HG03039 (cell line): ENCODE measurements at regions not wholly inside any gene's neighbourhood (a gene's known extent, or its start where the extent isn't known, plus 50 kb on each side); places are given as distances from the start of the nearest gene placed in this dataset.
A peak's percentile ranks its signal among the peaks of the same experiment; 100 is the strongest.
"Not testable (repeated sequence)": the region's sequence is repeated elsewhere in the genome, so short reads cannot be mapped to it uniquely, and the experiment has no call there.

ENCODE experiments used
- ATAC-seq: cut with Tn5 transposase; IDR thresholded peaks from one replicate; pipeline ENCODE4 v1.9.1; 2021; ENCODE audit warnings: mild to moderate bottlenecking, moderate library complexity; ENCODE audit not compliant: unreplicated experiment

DNA sequence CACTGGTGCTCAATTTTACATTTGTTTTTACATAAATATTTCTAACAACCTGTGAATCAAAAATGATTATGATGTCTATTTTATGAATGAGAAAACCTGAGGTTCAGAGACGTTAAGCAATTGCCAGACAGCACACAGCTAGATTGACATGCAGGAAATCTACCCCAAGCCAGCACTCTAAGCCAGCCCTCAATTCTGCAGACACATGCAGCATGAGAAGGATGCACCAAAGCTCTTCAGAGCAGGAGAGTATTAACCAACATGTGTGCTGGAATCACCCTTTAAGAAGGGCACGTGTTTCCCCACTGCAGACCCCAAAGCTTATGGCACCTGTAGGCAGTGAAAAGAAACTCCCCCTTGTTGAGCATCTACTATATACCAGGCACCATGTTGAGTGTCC lies 126.1 kb upstream of the ARHGEF3 start:
- ATAC-seq, result no peak

DNA sequence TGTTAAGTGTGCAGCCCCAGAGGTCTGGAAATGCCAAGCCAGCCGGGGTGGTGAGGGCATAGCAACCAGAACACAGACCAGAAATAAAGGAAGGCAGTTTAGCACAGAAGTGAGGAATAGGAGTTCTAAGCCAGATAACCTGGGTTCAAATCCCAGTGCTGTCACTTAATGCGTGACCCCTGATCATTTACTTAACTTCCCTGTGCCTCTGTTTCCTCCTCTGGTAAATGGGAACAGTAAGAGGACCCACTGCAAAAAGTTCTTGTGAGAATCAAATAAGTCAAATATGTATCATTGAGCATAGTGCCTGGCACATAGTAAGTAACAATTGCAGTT lies 125.2 kb upstream of the ARHGEF3 start:
- ATAC-seq, result no peak

DNA sequence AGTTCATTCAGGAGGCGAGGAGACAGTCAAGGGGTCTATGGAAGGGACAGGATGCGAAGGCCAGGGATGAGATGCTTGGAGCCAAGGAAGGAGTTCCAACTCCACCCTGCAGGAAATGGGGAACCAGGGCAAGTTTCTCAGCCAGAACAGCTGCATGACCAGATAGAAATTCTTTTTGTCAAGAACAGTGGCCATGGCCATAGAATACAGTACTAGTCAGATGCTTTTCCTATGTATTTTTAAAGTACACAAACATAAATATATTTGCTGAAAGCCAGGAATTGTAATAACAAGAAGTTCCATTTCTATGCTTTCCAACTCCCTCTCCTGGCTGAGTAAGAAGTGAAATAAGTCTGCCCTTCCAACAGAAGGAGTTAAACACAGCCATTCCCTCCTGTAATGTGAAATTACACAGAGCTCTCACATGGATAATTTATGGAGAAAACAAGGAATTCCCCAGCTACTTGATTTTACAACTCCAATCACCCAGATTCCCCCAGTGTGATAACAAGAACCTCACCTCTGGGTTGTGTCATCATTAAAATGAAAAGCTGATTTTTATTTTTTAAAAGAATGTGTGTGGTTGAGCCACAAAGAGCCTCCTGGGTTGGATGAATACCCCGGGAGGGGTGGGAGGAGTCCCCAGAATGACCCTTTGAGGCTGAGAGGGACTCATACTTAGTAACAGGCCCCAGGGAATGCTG lies 124.6 kb upstream of the ARHGEF3 start:
- ATAC-seq, result no peak

DNA sequence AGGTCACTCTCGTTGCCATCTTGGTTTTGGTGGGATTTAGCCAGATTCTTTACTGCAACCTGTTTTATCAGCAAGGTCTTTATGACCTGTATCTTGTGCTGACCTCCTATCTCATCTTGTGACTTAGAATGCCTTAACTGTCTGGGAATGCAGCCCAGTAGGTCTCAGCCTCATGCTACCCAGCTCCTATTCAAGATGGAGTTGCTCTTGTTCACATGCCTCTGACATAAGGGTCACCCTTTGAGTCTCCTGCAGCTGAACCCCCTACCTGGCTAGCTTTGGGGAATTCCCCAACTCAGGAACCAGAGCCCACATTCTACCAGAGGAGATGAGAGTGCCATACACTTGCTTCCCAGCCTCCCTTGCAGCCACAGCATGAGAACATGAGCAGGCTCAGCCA lies 123.0 kb upstream of the ARHGEF3 start:
- not testable (repeated sequence) for ATAC-seq

DNA sequence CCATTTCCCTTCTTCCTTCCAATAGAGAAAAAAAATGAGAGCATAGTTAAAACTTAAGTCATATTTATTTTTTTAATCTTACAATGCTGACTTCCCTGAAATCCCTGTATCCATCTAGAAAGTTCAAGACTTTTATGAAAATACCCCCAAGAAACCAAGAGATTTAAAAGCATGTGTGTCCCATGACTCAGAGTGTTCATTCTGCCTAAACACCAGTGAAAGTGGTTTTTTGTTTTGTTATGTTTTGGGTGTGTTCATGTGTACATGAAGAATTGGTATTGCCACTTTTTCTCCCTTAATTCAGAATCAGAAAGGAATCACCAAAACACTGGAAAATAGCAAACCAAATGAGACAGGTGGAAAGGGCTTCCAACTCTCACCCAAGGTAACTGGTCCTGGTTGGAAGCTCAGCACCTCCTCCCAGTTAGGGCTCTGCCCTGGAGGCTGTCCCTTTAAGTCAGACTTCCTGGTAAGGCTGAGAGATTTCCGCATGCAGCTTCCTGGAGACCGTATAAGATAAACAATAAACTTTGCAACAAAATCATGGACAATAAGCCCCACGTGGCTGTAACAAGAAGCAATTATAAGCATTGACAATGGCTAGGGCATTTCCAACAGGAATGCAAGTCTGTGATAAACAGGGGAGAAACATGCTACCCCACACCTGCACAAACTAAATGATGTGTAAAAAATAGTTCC lies 121.9 kb upstream of the ARHGEF3 start:
- ATAC-seq, result no peak

DNA sequence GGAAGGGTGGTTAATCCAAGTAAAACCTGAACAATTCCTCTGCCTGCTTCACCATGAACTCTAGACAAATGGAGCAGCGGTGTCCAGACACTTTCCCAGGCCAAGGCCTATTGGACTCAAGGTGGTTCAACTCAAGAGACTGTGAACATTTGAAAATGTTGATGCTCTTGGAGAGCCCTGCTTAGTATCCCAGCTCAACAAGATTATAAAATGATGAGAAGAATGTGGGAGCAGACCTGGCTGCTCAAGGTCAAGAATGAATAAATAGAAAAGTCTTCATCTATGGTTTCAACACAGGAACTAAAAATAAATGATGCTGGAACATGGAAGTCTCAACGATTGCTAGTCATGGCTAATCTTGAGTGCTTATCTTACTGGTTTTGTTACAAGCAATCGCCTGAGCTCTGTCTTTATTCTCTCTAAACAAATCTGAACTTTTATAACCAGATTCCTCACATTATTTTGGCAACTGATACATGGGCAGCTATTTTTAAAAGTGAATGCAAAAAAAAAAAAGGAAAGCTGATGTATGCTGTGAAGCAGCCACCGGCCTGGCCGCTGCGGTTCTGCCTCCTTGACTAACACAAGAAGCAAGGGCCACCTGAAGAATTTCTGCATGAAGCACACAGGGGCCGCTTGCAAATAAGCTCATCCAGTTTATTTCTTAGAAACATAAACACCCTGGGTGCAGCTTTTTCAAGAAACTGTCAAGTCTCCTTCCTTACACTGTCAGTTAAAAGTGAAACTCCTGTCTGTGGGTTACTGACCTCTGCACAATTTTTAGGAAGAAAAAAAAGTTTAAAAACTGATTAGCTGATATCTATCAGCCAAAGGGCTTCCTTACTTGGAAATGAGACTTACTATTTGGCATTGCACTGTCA lies 120.1 kb upstream of the ARHGEF3 start:
- ATAC-seq, result no peak

DNA sequence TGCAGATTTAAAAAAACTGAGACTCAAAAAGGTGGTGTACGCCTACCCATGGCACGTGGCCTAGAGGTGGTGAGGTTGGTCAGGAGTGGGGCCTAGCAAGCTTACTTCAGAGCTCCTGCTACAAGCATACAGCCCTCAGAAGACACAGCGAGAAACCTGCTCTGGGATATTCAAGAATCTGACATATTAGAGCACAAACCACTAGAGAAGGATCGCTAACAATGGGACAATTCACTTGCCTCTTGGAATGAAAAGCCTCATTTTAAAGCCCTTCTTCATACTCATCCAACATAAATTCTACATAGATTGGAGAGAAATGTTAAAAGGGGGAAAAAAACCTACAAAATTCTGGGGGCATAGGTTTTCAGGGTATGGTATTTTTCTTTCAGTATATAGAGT lies 118.0 kb upstream of the ARHGEF3 start:
- ATAC-seq, result no peak

DNA sequence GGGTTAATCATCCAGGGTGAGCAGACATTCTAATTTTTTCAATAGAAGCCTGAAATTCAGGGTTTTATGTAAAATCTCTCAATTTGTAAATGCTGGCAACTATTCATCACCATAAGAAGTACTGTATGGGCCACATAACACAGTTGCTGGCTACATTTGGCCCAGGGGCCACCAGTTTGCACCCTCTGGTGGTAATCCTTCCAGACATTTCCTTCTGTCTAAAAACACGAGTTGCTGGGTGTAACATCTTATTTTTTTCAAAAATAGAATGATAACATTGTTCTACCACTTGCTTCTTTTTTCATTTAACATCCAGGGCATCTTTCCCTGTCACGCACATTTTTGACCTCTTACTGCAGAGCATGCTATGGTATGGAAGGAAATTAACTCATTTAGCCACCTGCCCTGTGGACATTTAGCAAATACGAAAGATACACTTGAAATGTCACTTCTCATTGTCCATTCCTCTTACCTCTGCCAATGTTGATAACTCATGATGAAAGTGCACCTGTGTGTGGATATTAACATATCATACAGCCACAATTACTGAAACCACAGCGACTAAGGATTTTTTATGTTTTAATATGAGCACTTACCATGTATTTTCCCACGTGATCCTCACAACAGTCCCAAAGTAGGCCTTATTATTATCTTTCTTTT lies 117.5 kb upstream of the ARHGEF3 start:
- no peak for ATAC-seq

DNA sequence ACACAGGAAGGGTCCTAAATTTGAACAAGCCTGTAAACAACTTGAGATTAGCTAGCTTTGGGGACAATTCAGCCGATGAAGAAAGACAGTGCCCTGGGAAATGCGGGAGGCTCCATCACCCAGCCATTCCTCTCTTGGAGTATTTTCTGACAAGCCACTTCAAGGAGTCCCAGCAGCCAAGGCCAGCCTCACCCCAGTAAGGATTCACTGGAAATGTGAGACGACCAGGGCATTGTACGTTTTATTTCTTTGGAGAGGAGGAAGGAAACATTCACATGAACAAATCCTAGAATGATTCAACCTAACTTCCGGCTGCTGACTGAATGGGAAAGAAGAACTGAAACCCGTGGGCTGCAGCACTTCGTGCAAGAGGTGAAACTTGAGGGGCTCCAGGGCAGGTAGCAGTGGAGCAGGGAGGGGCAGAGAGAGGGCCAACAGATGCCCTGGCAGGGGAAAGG lies 116.4 kb upstream of the ARHGEF3 start:
- peak; percentile 45 for ATAC-seq

DNA sequence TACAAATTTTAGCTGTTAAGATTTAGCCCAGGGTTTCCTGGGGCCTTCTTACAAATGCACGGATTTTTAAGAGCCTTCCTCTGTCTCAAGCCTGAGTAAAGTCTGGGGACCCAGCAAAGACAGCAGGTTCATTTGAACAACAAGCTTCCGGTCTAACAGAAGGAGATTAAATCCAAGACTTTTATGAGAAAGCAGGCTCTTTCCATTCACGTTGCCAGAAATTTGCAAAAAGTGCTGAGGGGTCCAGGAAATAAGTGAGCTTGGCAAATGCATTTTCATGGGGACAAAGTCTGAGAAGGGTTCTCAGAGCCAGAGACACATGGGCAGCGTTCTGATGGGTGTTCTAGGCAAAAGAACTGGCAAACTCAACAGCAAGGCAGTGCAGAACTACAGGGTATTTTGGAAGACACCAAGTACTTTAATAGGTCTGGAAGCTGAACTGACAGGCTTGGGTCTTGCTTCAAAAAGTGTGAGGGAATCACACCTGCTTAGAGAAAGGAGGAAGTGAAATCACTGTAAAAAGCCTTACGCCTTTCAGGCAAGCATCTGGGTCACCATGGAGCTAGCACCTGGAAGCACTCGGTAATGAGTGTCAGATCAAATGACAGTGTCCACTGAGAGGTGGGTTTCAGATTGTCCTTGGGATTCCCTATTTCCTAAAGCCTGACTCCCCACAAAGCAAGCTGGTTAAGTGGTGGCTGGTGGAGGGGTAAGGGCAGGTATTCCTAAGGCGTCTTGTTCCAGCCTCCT lies 115.8 kb upstream of the ARHGEF3 start:
- peak; percentile 59 for ATAC-seq

DNA sequence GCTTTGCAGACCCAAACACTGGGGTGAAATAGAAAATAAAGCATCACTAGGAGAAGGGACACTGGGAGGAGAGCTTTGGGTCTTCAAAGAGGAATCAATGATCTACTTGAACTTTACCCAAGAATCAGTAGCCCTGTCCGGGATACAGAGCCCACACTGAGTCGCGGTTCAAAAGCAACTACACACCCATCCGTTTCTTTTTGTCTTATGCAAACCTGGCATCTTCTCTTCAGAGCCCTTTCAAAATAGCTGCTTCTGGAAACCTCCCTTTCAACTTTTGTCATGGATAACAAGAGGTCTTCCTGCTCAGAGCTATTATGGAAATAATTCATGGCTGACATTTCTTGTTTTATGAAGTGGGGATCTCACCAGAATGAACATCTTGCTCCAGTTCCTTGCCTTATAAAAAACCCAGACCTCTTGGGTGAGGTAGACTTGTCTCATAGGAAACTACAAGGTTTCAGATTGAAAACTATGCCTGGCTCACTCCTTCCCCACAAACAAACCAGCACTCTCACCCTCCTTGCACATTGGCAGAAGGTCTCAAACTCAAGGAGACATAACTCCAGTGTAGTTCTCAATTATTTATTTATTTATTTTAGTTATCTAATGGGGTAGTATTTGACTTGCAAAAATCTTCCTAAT lies 115.1 kb upstream of the ARHGEF3 start:
- no peak for ATAC-seq

DNA sequence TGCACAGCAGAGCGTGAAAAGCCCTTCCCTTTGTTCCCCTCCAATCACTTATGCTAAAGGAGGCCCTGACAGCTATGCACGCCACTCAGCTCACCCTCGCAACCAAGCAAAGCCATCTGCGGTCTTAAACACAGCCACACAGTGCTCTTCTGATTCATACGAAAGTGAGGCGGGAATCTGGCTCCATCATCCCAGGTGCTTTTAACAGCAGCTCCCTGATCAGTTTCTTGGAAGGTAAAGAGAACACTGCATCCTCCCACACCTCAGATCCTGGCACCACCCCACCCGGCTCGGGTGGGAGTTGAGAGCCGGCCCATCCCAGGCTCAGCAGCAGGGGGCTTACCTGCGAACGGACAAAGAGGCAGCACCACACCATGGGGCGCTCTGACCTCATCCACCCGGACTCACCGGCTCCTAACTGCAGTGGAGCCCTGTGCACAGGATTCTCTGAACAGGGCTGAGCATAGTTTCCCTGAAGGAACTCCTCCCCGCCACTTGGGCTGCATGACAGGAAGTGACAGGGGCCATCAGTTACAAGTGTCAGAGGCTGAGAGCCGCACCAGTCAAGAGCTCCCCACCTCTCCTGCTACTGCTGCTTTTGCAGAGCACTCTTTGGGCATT lies 114.3 kb upstream of the ARHGEF3 start:
- peak; percentile 35 for ATAC-seq

DNA sequence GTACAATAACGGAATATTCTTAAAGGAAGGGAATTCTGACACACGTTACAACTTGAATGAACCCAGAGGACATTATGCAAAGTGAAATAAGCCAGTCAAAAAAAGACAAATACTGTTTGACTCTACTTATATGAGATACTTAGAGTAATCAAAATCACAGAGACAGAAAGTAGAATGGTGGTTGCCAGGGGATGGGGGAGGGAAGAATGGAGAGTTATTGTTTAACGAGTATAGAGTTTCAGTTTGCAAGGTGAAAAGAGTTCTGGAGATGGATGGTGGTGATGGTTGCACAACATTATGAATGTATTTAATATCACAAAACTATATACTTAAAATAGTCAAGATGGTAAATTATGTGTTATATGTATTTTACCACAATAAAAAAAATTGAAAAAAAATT lies 112.9 kb upstream of the ARHGEF3 start:
- ATAC-seq, result no peak

DNA sequence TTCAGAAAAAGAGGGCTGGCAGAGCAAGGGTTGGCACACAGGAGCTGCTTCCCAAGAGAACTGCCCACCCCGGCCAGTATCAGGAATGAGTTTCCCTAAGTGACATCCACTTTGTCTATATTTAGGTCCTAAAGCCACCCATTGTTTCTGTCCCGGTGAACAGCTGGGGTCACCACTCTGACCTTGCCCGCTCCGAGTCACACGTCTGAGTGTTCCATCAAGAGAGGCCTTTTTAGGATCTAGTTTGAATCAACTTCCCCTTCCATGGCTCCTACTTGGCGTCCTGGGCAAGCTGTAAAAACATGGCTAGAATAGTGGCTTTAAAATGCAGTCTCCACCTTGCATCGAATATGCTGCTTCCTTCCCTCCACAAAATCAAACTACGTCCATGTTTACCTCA lies 109.6 kb upstream of the ARHGEF3 start:
- ATAC-seq, result no peak

DNA sequence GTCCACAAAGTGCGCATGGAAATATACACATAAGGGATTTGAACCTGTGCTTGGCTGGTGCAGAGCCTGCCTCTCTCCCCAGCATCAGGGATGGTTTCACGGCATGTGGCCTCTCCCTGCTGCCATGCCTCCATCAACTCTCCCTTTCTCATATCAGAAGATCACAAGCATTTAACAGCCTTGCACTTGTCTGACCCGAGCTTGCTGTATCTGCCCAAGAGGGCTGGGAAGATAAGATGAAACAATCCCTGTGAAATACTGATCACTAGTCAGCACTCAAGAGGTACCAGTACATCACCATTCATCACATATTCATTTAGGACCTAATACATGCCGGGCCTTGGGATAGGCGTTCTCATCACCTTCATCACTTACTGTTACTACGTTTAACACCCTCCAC lies 107.6 kb upstream of the ARHGEF3 start:
- ATAC-seq, result no peak

DNA sequence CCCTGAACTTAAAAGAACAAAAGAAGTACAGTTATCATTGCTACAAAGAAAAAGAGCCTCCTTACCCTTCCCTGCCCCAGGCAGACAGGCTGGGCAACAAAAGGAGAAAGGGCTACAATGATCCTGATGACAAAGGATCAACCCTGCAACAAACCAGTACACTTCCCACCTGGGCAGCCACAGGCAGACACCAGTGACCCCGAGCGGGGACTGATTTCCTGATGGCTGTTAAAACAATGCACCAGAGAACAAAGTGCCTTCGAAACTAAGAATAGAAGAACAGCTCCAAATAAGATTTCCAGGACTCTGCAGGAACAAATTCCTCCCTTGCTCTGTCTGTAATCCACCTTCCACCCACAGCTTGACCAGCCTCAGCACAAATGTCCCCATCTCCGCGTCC lies 106.3 kb upstream of the ARHGEF3 start:
- no peak for ATAC-seq

DNA sequence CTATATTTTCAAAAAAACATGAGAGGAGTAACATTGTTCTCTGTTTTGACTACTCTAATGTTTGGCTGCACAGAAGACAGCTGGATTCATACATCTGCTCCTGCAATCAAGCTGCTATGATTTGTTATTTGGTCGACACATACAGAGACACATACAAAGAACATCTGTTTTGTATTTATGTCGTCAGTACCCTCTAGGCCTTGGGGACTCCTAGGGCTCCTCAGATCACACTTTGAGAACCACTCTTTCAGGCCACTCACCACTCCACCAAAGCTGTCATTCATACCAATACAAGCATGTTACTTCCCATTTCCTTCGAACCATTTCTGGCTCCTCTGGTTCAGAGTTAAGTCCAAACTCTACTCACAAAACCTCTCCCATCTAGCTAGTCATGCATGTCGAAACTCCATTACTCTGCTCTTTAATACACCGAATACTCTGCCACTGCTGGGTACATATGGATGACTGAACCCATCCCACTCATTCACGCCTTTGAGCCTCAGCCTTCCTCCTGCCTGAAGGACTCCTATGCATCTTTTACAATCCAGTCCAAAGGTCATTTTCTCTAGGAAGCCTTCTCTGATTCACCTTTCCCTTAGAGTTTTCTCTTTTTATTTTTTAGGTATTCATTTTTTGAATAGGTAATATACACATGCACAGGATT lies 102.9 kb upstream of the ARHGEF3 start:
- ATAC-seq, result no peak

DNA sequence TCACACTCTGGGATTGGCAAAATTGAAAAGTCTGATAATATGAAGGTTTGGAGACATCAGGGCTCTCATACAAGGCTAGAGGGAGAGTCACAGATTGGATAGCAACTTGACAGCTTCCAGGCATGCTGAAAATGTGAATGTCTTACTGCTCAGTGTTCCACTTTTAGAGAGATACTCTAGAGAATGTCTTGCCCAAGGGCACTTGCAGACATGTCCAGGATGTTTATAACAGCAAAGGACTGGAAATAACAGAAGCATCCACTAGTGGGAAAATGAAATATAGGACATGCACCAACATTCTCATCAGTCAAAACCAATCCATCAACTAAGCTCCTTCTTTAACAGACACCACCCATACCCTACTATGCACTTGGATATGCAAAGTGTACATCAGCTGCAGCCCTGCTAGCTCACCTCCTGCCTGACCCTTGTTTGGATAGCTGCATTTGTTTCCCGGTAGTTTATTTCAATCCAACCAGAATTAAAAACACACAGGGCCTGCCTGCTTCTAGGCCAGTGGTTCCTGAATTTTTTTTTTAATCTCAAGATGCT lies 101.6 kb upstream of the ARHGEF3 start:
- no peak for ATAC-seq
